ENCODE measurements at regions not wholly inside any gene's neighbourhood (a gene's known extent, or its start where the extent isn't known, plus 50 kb on each side); places are given as distances from the start of the nearest gene placed in this dataset.

GRCh38 chr11:90855531-90855930 lies 632.7 kb upstream of the CHORDC1 start:
- Histone ChIP-seq H3K4me3 (ENCODE audit: low read depth, low read length, poor library complexity, severe bottlenecking) (no peak overlapping the region), H3K36me3 (ENCODE audit: insufficient read depth, low read length, poor library complexity, severe bottlenecking) (no peaks in the 10 kb centered on the region), H3K27ac (ENCODE audit: low read depth, low read length, poor library complexity, severe bottlenecking) (no peak overlapping the region), H3K4me1 (ENCODE audit: insufficient read depth, low read length, poor library complexity, severe bottlenecking) (no peaks in the 10 kb centered on the region), H3K27me3 (replicated peaks; ENCODE audit: insufficient read depth, low read depth, low read length, poor library complexity) (no peaks in the 10 kb centered on the region), H3K9me3 (ENCODE audit: low read depth, low read length, poor library complexity, severe bottlenecking) (no peaks in the 10 kb centered on the region)
- POLR2A ChIA-PET (ENCODE audit: low non-redundant PET): no interaction called here
- TF ChIP-seq EZH2 (IDR thresholded peaks at IDR 0.05; ENCODE audit: borderline replicate concordance, low read depth, low read length, poor library complexity, severe bottlenecking): no peak
- TF ChIP-seq CTCF (conservative IDR thresholded peaks at IDR 0.05; ENCODE audit: low read depth, low read length): no peak
- intact Hi-C loops (cut with micrococcal nuclease; ENCODE audit: unreplicated experiment): no loop called here
- BruUV-seq (replicated peaks): no TSS peak
- CTCF ChIA-PET: no interaction called here
- DNase-seq (ENCODE audit: low spot score): no peak

GRCh38 chr11:90851196-90851595 lies 628.3 kb upstream of the CHORDC1 start:
- CTCF ChIA-PET: no interaction called here
- no TSS peak for BruUV-seq (replicated peaks)
- H3K4me3 ChIP-seq (ENCODE audit: low read depth, low read length, poor library complexity, severe bottlenecking): no peak overlapping the region
- H3K4me1 ChIP-seq (ENCODE audit: insufficient read depth, low read length, poor library complexity, severe bottlenecking): no peaks in the 10 kb centered on the region
- no peaks in the 10 kb centered on the region for H3K36me3 ChIP-seq (ENCODE audit: insufficient read depth, low read length, poor library complexity, severe bottlenecking)
- H3K27me3 ChIP-seq (replicated peaks; ENCODE audit: insufficient read depth, low read depth, low read length, poor library complexity): no peaks in the 10 kb centered on the region
- H3K27ac ChIP-seq (ENCODE audit: low read depth, low read length, poor library complexity, severe bottlenecking): no peak overlapping the region
- H3K9me3 ChIP-seq (ENCODE audit: low read depth, low read length, poor library complexity, severe bottlenecking): no peaks in the 10 kb centered on the region
- intact Hi-C loops (cut with micrococcal nuclease; ENCODE audit: unreplicated experiment): no loop called here
- no peak for DNase-seq (ENCODE audit: low spot score)
- TF ChIP-seq EZH2 (IDR thresholded peaks at IDR 0.05; ENCODE audit: borderline replicate concordance, low read depth, low read length, poor library complexity, severe bottlenecking) (no peak), CTCF (conservative IDR thresholded peaks at IDR 0.05; ENCODE audit: low read depth, low read length) (no peak)
- POLR2A ChIA-PET (ENCODE audit: low non-redundant PET): no interaction called here

- Histone ChIP-seq H3K4me1 (ENCODE audit: insufficient read depth, low read length, poor library complexity, severe bottlenecking) (no peaks in the 10 kb centered on the region), H3K4me3 (ENCODE audit: low read depth, low read length, poor library complexity, severe bottlenecking) (no peak overlapping the region), H3K36me3 (ENCODE audit: insufficient read depth, low read length, poor library complexity, severe bottlenecking) (no peaks in the 10 kb centered on the region), H3K27ac (ENCODE audit: low read depth, low read length, poor library complexity, severe bottlenecking) (no peak overlapping the region), H3K9me3 (ENCODE audit: low read depth, low read length, poor library complexity, severe bottlenecking) (no peaks in the 10 kb centered on the region), H3K27me3 (replicated peaks; ENCODE audit: insufficient read depth, low read depth, low read length, poor library complexity) (no peaks in the 10 kb centered on the region)
- intact Hi-C loops (cut with micrococcal nuclease; ENCODE audit: unreplicated experiment): no loop called here
- BruUV-seq (replicated peaks): no TSS peak
- DNase-seq (ENCODE audit: low spot score): no peak
- POLR2A ChIA-PET (ENCODE audit: low non-redundant PET): no interaction called here
- no peak for TF ChIP-seq CTCF (conservative IDR thresholded peaks at IDR 0.05; ENCODE audit: low read depth, low read length)
- TF ChIP-seq EZH2 (IDR thresholded peaks at IDR 0.05; ENCODE audit: borderline replicate concordance, low read depth, low read length, poor library complexity, severe bottlenecking): no peak
- CTCF ChIA-PET: no interaction called here
Measured at GRCh38 chr11:90849312-90849711, 626.5 kb upstream of the CHORDC1 start.
